ENCODE measurements at regions not wholly inside any gene's neighbourhood (a gene's known extent, or its start where the extent isn't known, plus 50 kb on each side); places are given as distances from the start of the nearest gene placed in this dataset.

DNA sequence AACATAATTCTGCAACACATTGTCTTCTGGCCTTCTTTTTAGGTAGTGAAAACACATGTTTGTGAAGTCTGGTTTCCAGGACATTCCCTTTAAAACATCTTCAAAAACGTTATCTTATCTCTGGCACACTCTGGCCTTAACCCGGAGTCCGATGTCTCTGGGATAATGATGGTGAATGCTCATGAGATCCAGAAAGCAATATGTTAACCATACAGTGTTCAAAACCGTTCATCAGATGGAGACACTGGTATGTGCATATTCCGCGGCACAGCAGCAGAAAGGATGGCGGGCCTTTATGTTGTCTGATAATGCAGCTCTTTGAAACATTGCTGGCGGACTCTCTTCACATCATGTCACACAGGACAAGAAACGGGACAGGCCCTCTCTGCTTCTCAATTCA is 605.2 kb downstream of the CCDC171 start:
- no peak for DNase-seq

- DNase-seq: no peak
Observed at GRCh38 chr9:16161483-16161882, 608.6 kb downstream of the CCDC171 start.

DNA sequence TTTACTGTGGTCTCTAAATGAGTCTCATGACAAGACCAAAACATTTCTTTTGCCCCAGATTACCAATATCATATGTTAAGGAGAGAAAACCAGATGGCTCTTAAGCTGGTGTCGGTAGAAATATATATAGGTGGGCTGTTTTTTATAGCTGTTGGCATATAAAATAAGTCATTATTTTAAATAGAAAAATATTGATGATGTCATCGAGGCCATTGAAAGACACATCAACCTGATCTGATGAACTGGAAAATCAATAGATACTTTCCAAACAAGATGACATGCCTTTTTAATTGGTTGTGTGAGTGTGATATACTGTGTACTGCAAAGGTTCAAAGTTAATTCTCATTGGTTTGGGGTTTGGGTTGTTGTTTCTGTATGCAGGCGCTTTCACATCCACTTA is 617.3 kb downstream of the CCDC171 start:
- DNase-seq: no peak

- DNase-seq: no peak
Observed at GRCh38 chr9:16171911-16172310, 619.1 kb downstream of the CCDC171 start.

- DNase-seq: no peak
Observed at GRCh38 chr9:16172796-16173195, 620.0 kb downstream of the CCDC171 start.

DNA sequence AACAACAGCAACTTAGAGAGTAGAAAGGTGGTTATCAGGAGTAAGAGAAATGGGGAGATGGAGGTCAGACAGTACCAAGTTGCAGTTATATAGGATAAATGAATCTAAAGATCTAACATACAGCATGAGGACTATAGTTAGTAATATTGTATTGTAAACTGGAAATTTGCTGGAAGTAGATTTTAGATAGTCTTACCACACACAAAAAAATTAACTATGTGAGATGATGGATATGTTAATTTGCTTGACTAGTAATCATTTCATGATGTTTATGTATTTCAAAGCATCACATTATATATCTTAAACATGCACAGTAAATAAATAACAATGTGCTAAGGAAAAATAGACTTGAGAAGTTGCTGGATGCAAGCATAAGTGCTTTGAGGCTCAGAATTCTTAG is 622.1 kb downstream of the CCDC171 start:
- no peak for DNase-seq

- DNase-seq: no peak
Observed at GRCh38 chr9:16175461-16175860, 622.6 kb downstream of the CCDC171 start.

- DNase-seq: no peak
Observed at GRCh38 chr9:16178294-16178693, 625.5 kb downstream of the CCDC171 start.

DNA sequence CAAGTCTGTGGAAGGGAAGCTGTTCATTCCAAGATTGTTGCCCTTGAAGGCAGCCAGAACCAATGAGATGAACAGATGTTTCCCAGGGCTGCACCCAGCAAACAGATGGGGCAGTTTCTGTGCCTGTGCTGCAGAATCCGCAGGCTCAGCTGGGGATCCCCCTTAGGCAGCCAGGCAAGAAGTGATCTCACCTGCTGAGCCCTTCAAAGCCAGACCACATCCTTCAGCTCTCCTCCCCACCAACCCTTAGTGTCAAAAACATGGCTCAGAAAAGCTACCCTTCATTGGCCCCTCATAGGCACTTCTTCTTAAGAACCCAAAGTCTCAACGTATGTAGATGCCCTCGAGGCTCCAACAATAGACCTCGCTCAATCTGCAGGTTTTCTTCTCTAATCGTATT is 626.7 kb downstream of the CCDC171 start:
- DNase-seq: no peak

GRCh38 chr9:16180091-16180490 is 627.2 kb downstream of the CCDC171 start:
- no peak for DNase-seq

GRCh38 chr9:16180546-16180945 is 627.7 kb downstream of the CCDC171 start:
- peak; percentile 57 for DNase-seq

GRCh38 chr9:16181539-16181938 is 628.7 kb downstream of the CCDC171 start:
- DNase-seq: no peak

- no peak for DNase-seq
Observed at GRCh38 chr9:16182784-16183183, 629.9 kb downstream of the CCDC171 start.

DNA sequence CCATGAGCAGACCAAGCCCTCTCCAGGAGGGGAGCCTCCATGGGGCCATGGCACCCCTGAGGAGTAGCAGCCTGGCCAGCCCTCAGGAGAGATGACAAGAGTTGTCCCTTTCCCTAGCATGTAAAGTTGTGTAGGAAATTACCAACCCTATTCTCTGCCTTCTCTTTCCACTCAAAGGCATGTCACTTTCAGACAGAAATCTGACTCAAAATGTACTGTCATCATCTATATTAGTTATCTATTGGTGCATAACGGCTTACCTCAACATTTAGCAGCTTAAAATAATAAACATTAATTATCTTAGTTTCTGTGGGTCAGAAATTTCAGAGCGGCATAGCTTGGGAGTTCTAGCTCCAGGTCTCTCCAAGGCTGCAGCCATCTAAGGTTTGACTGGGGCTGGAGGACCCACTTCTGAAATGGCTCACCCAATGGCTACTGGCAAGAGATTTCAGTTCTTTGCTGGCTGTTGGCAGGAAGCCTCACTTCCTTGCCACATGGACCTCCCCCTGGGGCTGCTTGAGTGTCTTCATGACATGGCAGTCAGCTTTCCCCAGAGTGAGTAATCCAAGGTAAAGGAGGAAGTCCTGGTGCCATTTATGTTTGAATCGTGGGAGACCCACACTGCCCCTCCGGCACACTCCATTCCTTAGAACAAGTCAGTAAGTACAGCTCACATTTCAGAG is 632.3 kb downstream of the CCDC171 start:
- DNase-seq: no peak

- no peak for DNase-seq
Observed at GRCh38 chr9:16191191-16191590, 638.3 kb downstream of the CCDC171 start.

- peak; percentile 88 for DNase-seq
Observed at GRCh38 chr9:16191691-16192402, 639.0 kb downstream of the CCDC171 start.

GRCh38 chr9:16192403-16193017 is 639.7 kb downstream of the CCDC171 start:
- peak; percentile 33 for DNase-seq

GRCh38 chr9:16193066-16193465 is 640.2 kb downstream of the CCDC171 start:
- no peak for DNase-seq

DNA sequence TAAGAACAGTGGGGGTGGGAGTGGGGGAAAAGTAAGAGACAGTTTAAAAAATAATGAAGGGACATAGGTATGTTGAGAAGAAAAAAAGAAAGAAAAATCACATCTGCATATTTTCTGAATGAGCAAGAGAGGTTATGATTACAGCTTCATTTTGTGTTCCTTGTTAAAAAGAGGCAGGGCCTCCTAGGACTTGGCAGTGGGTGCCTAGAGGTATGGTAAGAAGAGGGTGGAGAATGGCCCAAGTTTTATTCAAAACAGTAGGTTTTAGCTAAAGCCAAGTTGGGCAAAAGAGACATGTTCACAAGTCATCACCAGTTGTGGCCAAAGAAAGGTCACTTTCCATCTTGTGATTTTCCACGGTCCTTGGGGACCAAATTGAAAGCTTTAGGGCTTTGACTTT is 643.4 kb downstream of the CCDC171 start:
- peak; percentile 37 for DNase-seq

DNA sequence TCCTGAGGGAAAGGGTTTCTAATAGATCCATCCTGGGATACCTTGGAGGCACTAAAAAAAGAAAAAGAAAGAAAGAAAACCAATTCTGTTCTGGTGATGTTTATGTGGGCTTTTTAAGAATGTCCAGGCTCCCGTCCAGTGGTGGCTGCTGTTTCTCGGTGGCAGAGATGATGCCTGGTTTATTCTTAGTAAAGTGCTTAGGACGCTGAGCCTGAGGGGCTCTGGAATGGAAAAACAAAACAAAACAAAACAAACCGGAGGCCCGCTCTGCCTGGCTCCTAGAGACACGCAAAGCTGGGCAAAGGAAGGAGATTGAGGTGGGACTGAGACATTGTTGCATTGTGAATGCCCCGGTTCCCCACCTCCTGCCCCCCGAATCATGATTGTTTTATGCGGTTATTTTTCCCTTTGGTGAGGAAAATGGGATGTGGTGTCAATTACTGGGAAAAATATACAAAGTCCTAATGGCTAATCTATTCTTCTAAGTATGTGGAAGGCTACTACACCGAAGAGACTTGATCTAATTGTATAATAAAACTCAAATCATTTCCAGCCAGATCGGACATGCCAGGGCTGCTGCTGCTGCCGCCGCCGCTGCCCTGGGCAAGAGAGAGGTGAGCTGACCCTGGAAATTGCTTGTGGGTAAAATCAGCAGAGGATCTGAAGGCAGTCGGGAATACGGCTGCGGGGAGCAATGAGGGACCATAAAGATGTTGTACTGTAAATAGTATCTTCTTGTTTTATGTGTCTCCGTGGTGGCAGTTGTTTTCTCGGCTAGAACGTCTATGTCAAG is 644.9 kb downstream of the CCDC171 start:
- no peak for DNase-seq

- no peak for DNase-seq
Observed at GRCh38 chr9:16198996-16199395, 646.2 kb downstream of the CCDC171 start.

- DNase-seq: no peak
Observed at GRCh38 chr9:16202221-16202620, 649.4 kb downstream of the CCDC171 start.

Measured in NCI-H226 (cell line).